ENCODE measurements at regions not wholly inside any gene's neighbourhood (a gene's known extent, or its start where the extent isn't known, plus 50 kb on each side); places are given as distances from the start of the nearest gene placed in this dataset.

- WGBS, 2 donors, result 79 to 89% methylated on average over 4 of the region's 4 CpGs
- no peak overlapping the region for H3K27ac ChIP-seq (ENCODE audit: low read depth in 2 of 2, low read length in 1 of 2)
- H3K4me3 ChIP-seq (ENCODE audit: low read depth in 1 of 2, low read length in 2 of 2), result no peak overlapping the region
- no peaks in the 10 kb centered on the region for H3K4me1 ChIP-seq (ENCODE audit: control insufficient read depth in 2 of 2, insufficient read depth in 2 of 2, low read length in 1 of 2)
- no peaks in the 10 kb centered on the region for H3K27me3 ChIP-seq (ENCODE audit: control insufficient read depth in 1 of 2, insufficient read depth in 2 of 2, low read length in 2 of 2)
- H3K9me3 ChIP-seq (ENCODE audit: control insufficient read depth in 2 of 2, insufficient read depth in 1 of 2, low read depth in 1 of 2, low read length in 1 of 2), result peaks cover 5 to 7% of the 10 kb centered on the region in 2 donors
- H3K36me3 ChIP-seq (ENCODE audit: control insufficient read depth in 2 of 2, insufficient read depth in 2 of 2, low read length in 1 of 2), result no peaks in the 10 kb centered on the region
These were observed 402.1 kb upstream of the CNTN6 start for GRCh38 chr3:690770-691169.

GRCh38 chr3:700514-700913 is 392.3 kb upstream of the CNTN6 start:
- Histone ChIP-seq H3K4me3 (ENCODE audit: low read depth in 1 of 2, low read length in 2 of 2) (no peak overlapping the region), H3K36me3 (ENCODE audit: control insufficient read depth in 2 of 2, insufficient read depth in 2 of 2, low read length in 1 of 2) (no peaks in the 10 kb centered on the region), H3K27ac (ENCODE audit: low read depth in 2 of 2, low read length in 1 of 2) (no peak overlapping the region), H3K27me3 (ENCODE audit: control insufficient read depth in 1 of 2, insufficient read depth in 2 of 2, low read length in 2 of 2) (no peaks in the 10 kb centered on the region), H3K9me3 (ENCODE audit: control insufficient read depth in 2 of 2, insufficient read depth in 1 of 2, low read depth in 1 of 2, low read length in 1 of 2) (no peaks in the 10 kb centered on the region), H3K4me1 (ENCODE audit: control insufficient read depth in 2 of 2, insufficient read depth in 2 of 2, low read length in 1 of 2) (no peaks in the 10 kb centered on the region)
- WGBS, 2 donors, result 95% methylated on average over 2 of the region's 2 CpGs

GRCh38 chr3:707041-707440 is 385.8 kb upstream of the CNTN6 start:
- Histone ChIP-seq H3K27me3 (ENCODE audit: control insufficient read depth in 1 of 2, insufficient read depth in 2 of 2, low read length in 2 of 2) (no peaks in the 10 kb centered on the region), H3K4me3 (ENCODE audit: low read depth in 1 of 2, low read length in 2 of 2) (no peak overlapping the region), H3K9me3 (ENCODE audit: control insufficient read depth in 2 of 2, insufficient read depth in 1 of 2, low read depth in 1 of 2, low read length in 1 of 2) (peaks cover 0 to 3% of the 10 kb centered on the region in 2 donors), H3K36me3 (ENCODE audit: control insufficient read depth in 2 of 2, insufficient read depth in 2 of 2, low read length in 1 of 2) (no peaks in the 10 kb centered on the region), H3K27ac (ENCODE audit: low read depth in 2 of 2, low read length in 1 of 2) (no peak overlapping the region), H3K4me1 (ENCODE audit: control insufficient read depth in 2 of 2, insufficient read depth in 2 of 2, low read length in 1 of 2) (no peaks in the 10 kb centered on the region)
- 33 to 34% methylated on average over 2 of the region's 2 CpGs for WGBS, 2 donors

DNA sequence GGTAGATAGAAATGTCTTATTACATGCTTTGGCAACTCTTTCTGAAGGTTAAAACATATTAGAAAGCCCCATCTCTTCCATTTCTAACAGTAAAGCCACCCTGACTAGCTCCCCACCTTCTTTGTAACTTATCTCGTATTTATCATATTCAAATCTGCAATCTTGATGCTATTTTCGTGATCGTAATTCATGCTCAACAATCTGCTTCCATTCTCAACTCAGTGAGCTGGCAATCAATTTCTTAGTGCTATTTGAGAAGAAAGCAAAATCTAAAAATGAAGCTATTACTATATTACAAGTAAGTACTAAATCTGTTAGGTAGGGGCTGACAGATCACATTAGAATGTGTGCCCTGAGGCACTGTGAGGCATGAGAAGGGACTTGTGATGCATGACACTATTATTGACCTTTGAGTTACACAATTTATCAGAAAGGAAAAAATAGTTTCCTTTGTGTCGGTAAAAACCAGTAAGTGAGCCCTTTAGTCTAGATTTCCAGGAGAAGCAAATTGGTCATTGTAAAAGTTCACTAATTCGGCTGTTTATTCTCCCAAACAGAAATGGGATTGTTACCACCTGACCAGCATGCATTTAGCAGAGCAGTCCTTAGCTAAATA is 379.7 kb upstream of the CNTN6 start:
- Histone ChIP-seq H3K4me1 (ENCODE audit: control insufficient read depth in 2 of 2, insufficient read depth in 2 of 2, low read length in 1 of 2) (no peaks in the 10 kb centered on the region), H3K27me3 (ENCODE audit: control insufficient read depth in 1 of 2, insufficient read depth in 2 of 2, low read length in 2 of 2) (no peaks in the 10 kb centered on the region), H3K36me3 (ENCODE audit: control insufficient read depth in 2 of 2, insufficient read depth in 2 of 2, low read length in 1 of 2) (no peaks in the 10 kb centered on the region), H3K27ac (ENCODE audit: low read depth in 2 of 2, low read length in 1 of 2) (no peak overlapping the region), H3K4me3 (ENCODE audit: low read depth in 1 of 2, low read length in 2 of 2) (no peak overlapping the region), H3K9me3 (ENCODE audit: control insufficient read depth in 2 of 2, insufficient read depth in 1 of 2, low read depth in 1 of 2, low read length in 1 of 2) (peaks cover 0 to 3% of the 10 kb centered on the region in 2 donors)
- 55 to 65% methylated on average over 5 of the region's 5 CpGs for WGBS, 2 donors

DNA sequence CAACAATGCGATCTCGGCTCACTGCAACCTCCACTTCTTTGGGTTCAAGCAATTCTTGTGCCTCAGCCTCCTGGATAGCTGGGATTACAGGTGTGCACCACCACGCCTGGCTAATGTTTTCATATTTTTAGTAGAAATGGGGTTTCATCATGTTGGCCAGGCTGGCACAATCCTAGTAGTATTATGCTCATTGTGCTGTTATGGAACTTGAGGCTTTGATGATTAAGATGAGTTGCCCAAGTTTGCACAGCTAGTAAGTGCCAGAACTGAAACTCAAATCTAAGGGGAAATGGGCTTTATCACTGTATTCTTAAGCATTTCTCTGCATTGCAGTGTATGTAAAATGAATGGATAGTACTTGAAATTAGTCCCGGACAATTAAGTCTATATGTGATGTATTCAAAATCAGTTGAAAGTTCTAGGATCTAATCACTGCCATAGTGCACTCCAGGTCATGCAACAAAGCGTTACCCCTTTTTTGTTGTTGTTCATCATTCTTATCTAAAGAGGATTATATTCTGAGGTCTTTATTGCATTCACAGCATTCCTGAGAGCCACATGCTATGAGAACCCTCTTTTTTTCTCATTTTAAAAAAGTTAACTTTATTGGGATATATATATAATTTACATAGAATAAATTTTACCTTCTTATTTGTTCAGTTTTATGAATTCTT is 378.7 kb upstream of the CNTN6 start:
- Histone ChIP-seq H3K27ac (ENCODE audit: low read depth in 2 of 2, low read length in 1 of 2) (no peak overlapping the region), H3K27me3 (ENCODE audit: control insufficient read depth in 1 of 2, insufficient read depth in 2 of 2, low read length in 2 of 2) (no peaks in the 10 kb centered on the region), H3K9me3 (ENCODE audit: control insufficient read depth in 2 of 2, insufficient read depth in 1 of 2, low read depth in 1 of 2, low read length in 1 of 2) (no peaks in the 10 kb centered on the region), H3K4me1 (ENCODE audit: control insufficient read depth in 2 of 2, insufficient read depth in 2 of 2, low read length in 1 of 2) (no peaks in the 10 kb centered on the region), H3K4me3 (ENCODE audit: low read depth in 1 of 2, low read length in 2 of 2) (no peak overlapping the region), H3K36me3 (ENCODE audit: control insufficient read depth in 2 of 2, insufficient read depth in 2 of 2, low read length in 1 of 2) (no peaks in the 10 kb centered on the region)
- WGBS, 2 donors, result 81 to 88% methylated on average over 5 of the region's 5 CpGs

- Histone ChIP-seq H3K36me3 (ENCODE audit: control insufficient read depth in 2 of 2, insufficient read depth in 2 of 2, low read length in 1 of 2) (no peaks in the 10 kb centered on the region), H3K4me3 (ENCODE audit: low read depth in 1 of 2, low read length in 2 of 2) (no peak overlapping the region), H3K4me1 (ENCODE audit: control insufficient read depth in 2 of 2, insufficient read depth in 2 of 2, low read length in 1 of 2) (no peaks in the 10 kb centered on the region), H3K9me3 (ENCODE audit: control insufficient read depth in 2 of 2, insufficient read depth in 1 of 2, low read depth in 1 of 2, low read length in 1 of 2) (no peaks in the 10 kb centered on the region), H3K27ac (ENCODE audit: low read depth in 2 of 2, low read length in 1 of 2) (no peak overlapping the region), H3K27me3 (ENCODE audit: control insufficient read depth in 1 of 2, insufficient read depth in 2 of 2, low read length in 2 of 2) (no peaks in the 10 kb centered on the region)
- WGBS, 2 donors, result 87 to 91% methylated on average over 1 of the region's 1 CpG
These were observed 371.7 kb upstream of the CNTN6 start for GRCh38 chr3:721086-721485.

DNA sequence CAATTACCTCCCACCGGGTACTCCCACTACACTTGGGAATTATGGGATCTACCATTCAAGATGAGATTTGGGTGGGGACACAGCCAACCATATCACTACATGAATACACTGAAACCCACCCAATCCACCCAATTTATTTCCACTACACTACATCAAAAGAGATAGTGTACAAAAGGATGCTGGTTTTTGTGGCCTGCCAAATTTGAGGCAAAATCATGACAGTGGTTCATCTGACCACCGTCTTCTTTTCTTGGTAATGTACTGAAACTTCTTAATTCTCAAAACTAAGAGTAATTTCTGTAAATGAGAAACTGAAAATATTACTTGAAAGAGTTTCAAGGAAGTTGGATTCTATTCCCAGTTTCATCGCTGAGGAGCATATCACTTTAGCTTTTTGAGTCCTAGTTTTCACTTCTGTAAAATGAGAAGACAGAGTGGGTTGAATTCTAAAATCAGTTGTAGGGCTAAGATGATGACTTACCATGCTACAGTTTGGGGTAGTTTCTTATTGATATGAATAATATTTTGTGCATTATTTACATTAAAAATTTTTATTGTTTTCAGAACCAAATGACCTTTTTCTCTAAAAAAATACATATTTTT is 360.4 kb upstream of the CNTN6 start:
- no peak overlapping the region for H3K27ac ChIP-seq (ENCODE audit: low read depth in 2 of 2, low read length in 1 of 2)
- H3K4me3 ChIP-seq (ENCODE audit: low read depth in 1 of 2, low read length in 2 of 2), result no peak overlapping the region
- no peaks in the 10 kb centered on the region for H3K36me3 ChIP-seq (ENCODE audit: control insufficient read depth in 2 of 2, insufficient read depth in 2 of 2, low read length in 1 of 2)
- H3K4me1 ChIP-seq (ENCODE audit: control insufficient read depth in 2 of 2, insufficient read depth in 2 of 2, low read length in 1 of 2), result no peaks in the 10 kb centered on the region
- WGBS, 2 donors, result 85 to 88% methylated on average over 3 of the region's 3 CpGs
- H3K27me3 ChIP-seq (ENCODE audit: control insufficient read depth in 1 of 2, insufficient read depth in 2 of 2, low read length in 2 of 2), result no peaks in the 10 kb centered on the region
- H3K9me3 ChIP-seq (ENCODE audit: control insufficient read depth in 2 of 2, insufficient read depth in 1 of 2, low read depth in 1 of 2, low read length in 1 of 2), result peaks cover 0 to 2% of the 10 kb centered on the region in 2 donors

GRCh38 chr3:733313-733712 is 359.5 kb upstream of the CNTN6 start:
- Histone ChIP-seq H3K4me3 (ENCODE audit: low read depth in 1 of 2, low read length in 2 of 2) (no peak overlapping the region), H3K27me3 (ENCODE audit: control insufficient read depth in 1 of 2, insufficient read depth in 2 of 2, low read length in 2 of 2) (no peaks in the 10 kb centered on the region), H3K36me3 (ENCODE audit: control insufficient read depth in 2 of 2, insufficient read depth in 2 of 2, low read length in 1 of 2) (no peaks in the 10 kb centered on the region), H3K9me3 (ENCODE audit: control insufficient read depth in 2 of 2, insufficient read depth in 1 of 2, low read depth in 1 of 2, low read length in 1 of 2) (peaks cover 0 to 2% of the 10 kb centered on the region in 2 donors), H3K4me1 (ENCODE audit: control insufficient read depth in 2 of 2, insufficient read depth in 2 of 2, low read length in 1 of 2) (no peaks in the 10 kb centered on the region), H3K27ac (ENCODE audit: low read depth in 2 of 2, low read length in 1 of 2) (no peak overlapping the region)
- 83% methylated on average over 4 of the region's 4 CpGs for WGBS, 2 donors

DNA sequence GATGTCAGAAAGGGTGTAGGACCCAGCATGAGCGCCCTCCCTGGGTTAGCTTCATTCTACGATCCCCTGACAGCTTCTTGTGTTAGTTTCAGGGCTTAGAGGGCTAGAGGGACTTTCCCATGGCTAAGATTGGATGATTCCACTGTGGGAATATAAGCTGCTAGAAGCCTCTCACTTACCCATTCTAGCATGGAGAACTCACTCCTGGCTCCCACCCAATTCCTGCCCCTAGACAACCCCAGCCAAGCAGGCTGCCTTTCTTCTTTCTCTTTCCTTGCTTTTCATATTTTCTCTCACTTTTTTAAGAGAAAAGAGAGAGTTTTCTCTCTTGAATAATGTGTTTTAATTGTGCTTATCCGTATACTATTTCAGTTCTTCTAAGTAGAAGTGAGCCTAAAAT is 335.1 kb upstream of the CNTN6 start:
- Histone ChIP-seq H3K36me3 (ENCODE audit: control insufficient read depth in 2 of 2, insufficient read depth in 2 of 2, low read length in 1 of 2) (no peaks in the 10 kb centered on the region), H3K27me3 (ENCODE audit: control insufficient read depth in 1 of 2, insufficient read depth in 2 of 2, low read length in 2 of 2) (no peaks in the 10 kb centered on the region), H3K4me1 (ENCODE audit: control insufficient read depth in 2 of 2, insufficient read depth in 2 of 2, low read length in 1 of 2) (no peaks in the 10 kb centered on the region), H3K4me3 (ENCODE audit: low read depth in 1 of 2, low read length in 2 of 2) (no peak overlapping the region), H3K27ac (ENCODE audit: low read depth in 2 of 2, low read length in 1 of 2) (no peak overlapping the region), H3K9me3 (ENCODE audit: control insufficient read depth in 2 of 2, insufficient read depth in 1 of 2, low read depth in 1 of 2, low read length in 1 of 2) (no peaks in the 10 kb centered on the region)
- 80% methylated on average over 3 of the region's 3 CpGs for WGBS, 2 donors

DNA sequence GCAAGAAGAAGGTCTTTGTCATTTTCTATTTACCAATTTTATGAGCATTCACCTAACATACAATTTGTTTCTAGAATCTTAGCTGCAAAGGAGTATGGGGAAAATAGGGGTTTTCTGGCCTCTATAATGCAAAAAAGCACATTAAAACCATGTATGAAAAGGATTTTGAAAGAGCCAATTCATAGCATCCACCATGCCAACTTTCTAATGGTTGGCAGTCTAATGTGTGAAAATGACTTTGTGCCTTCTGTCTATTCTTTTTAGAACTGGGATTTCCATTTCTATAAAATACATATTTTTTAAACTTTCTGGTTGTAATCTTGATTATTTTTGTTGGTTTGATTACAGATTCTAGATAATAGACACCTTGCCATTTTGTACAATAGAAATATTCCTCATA is 333.7 kb upstream of the CNTN6 start:
- no peaks in the 10 kb centered on the region for H3K4me1 ChIP-seq (ENCODE audit: control insufficient read depth in 2 of 2, insufficient read depth in 2 of 2, low read length in 1 of 2)
- no peak overlapping the region for H3K4me3 ChIP-seq (ENCODE audit: low read depth in 1 of 2, low read length in 2 of 2)
- H3K27me3 ChIP-seq (ENCODE audit: control insufficient read depth in 1 of 2, insufficient read depth in 2 of 2, low read length in 2 of 2), result no peaks in the 10 kb centered on the region
- H3K9me3 ChIP-seq (ENCODE audit: control insufficient read depth in 2 of 2, insufficient read depth in 1 of 2, low read depth in 1 of 2, low read length in 1 of 2), result no peaks in the 10 kb centered on the region
- no peak overlapping the region for H3K27ac ChIP-seq (ENCODE audit: low read depth in 2 of 2, low read length in 1 of 2)
- no peaks in the 10 kb centered on the region for H3K36me3 ChIP-seq (ENCODE audit: control insufficient read depth in 2 of 2, insufficient read depth in 2 of 2, low read length in 1 of 2)

All from esophagus (tissue), 2 donors.